ENCODE measurements at regions not wholly inside any gene's neighbourhood (a gene's known extent, or its start where the extent isn't known, plus 50 kb on each side); places are given as distances from the start of the nearest gene placed in this dataset.

- H3K4me3 ChIP-seq: no peak overlapping the region
- no peaks in the 10 kb centered on the region for H3K36me3 ChIP-seq (ENCODE audit: control insufficient read depth in 4 of 4, insufficient read depth in 4 of 4, low read length in 4 of 4)
- peaks cover 0 to 18% (median 0%) of the 10 kb centered on the region in 5 donors for H3K4me1 ChIP-seq (ENCODE audit: control insufficient read depth in 5 of 5, insufficient read depth in 5 of 5, low read length in 5 of 5)
- no peaks in the 10 kb centered on the region for H3K27me3 ChIP-seq (ENCODE audit: control insufficient read depth in 3 of 3, insufficient read depth in 3 of 3, low read length in 2 of 3)
- H3K27ac ChIP-seq (ENCODE audit: low read depth in 1 of 2, low read length in 1 of 2): no peak overlapping the region
- no peak for TF ChIP-seq CTCF (IDR thresholded peaks at IDR 0.05; ENCODE audit: control extremely low read depth, extremely low read depth)
- no peaks in the 10 kb centered on the region for H3K9me3 ChIP-seq (ENCODE audit: control insufficient read depth in 4 of 4, insufficient read depth in 3 of 4, low read length in 3 of 4)
- DNase-seq: no peak
- 83 to 84% methylated on average over 1 of the region's 1 CpG for WGBS, 2 donors
- no peak for ATAC-seq (ENCODE audit: insufficient read depth, low FRiP score)
- H3K9ac ChIP-seq (ENCODE audit: insufficient read depth in 1 of 2, low read length in 2 of 2): no peak overlapping the region
Observed at GRCh38 chr6:132868057-132868456, 53.7 kb downstream of the RPS12 start.

- WGBS, 2 donors: 85 to 86% methylated on average over 1 of the region's 1 CpG
Observed at GRCh38 chr6:132872923-132873322, 58.6 kb downstream of the RPS12 start.

GRCh38 chr6:132877003-132877402 is 62.6 kb downstream of the RPS12 start:
- peaks cover 0 to 8% (median 0%) of the 10 kb centered on the region in 5 donors for H3K4me1 ChIP-seq (ENCODE audit: control insufficient read depth in 5 of 5, insufficient read depth in 5 of 5, low read length in 5 of 5)
- no peaks in the 10 kb centered on the region for H3K36me3 ChIP-seq (ENCODE audit: control insufficient read depth in 4 of 4, insufficient read depth in 4 of 4, low read length in 4 of 4)
- WGBS, 2 donors: 80 to 98% methylated on average over 2 of the region's 2 CpGs
- DNase-seq: no peak
- H3K27me3 ChIP-seq (ENCODE audit: control insufficient read depth in 3 of 3, insufficient read depth in 3 of 3, low read length in 2 of 3): no peaks in the 10 kb centered on the region
- ATAC-seq (ENCODE audit: insufficient read depth, low FRiP score): no peak
- TF ChIP-seq CTCF (IDR thresholded peaks at IDR 0.05; ENCODE audit: control extremely low read depth, extremely low read depth): no peak
- H3K4me3 ChIP-seq: no peak overlapping the region
- peaks cover 0 to 4% (median 2%) of the 10 kb centered on the region in 4 donors for H3K9me3 ChIP-seq (ENCODE audit: control insufficient read depth in 4 of 4, insufficient read depth in 3 of 4, low read length in 3 of 4)
- no peak overlapping the region for H3K9ac ChIP-seq (ENCODE audit: insufficient read depth in 1 of 2, low read length in 2 of 2)
- H3K27ac ChIP-seq (ENCODE audit: low read depth in 1 of 2, low read length in 1 of 2): no peak overlapping the region

More at GRCh38 chr6:132872923-132873322, 58.6 kb downstream of the RPS12 start:
- DNase-seq: no peak
- H3K27me3 ChIP-seq (ENCODE audit: control insufficient read depth in 3 of 3, insufficient read depth in 3 of 3, low read length in 2 of 3): no peaks in the 10 kb centered on the region
- H3K36me3 ChIP-seq (ENCODE audit: control insufficient read depth in 4 of 4, insufficient read depth in 4 of 4, low read length in 4 of 4): no peaks in the 10 kb centered on the region
- H3K9me3 ChIP-seq (ENCODE audit: control insufficient read depth in 4 of 4, insufficient read depth in 3 of 4, low read length in 3 of 4): peaks cover 0 to 4% (median 2%) of the 10 kb centered on the region in 4 donors
- H3K9ac ChIP-seq (ENCODE audit: insufficient read depth in 1 of 2, low read length in 2 of 2): no peak overlapping the region
- no peak for TF ChIP-seq CTCF (IDR thresholded peaks at IDR 0.05; ENCODE audit: control extremely low read depth, extremely low read depth)
- peaks cover 0 to 8% (median 0%) of the 10 kb centered on the region in 5 donors for H3K4me1 ChIP-seq (ENCODE audit: control insufficient read depth in 5 of 5, insufficient read depth in 5 of 5, low read length in 5 of 5)
- ATAC-seq (ENCODE audit: insufficient read depth, low FRiP score): no peak
- no peak overlapping the region for H3K4me3 ChIP-seq
- H3K27ac ChIP-seq (ENCODE audit: low read depth in 1 of 2, low read length in 1 of 2): no peak overlapping the region

- no peak for ATAC-seq (ENCODE audit: insufficient read depth, low FRiP score)
- Histone ChIP-seq H3K9ac (ENCODE audit: insufficient read depth in 1 of 2, low read length in 2 of 2) (no peak overlapping the region), H3K4me1 (ENCODE audit: control insufficient read depth in 5 of 5, insufficient read depth in 5 of 5, low read length in 5 of 5) (no peaks in the 10 kb centered on the region), H3K27me3 (ENCODE audit: control insufficient read depth in 3 of 3, insufficient read depth in 3 of 3, low read length in 2 of 3) (no peaks in the 10 kb centered on the region), H3K9me3 (ENCODE audit: control insufficient read depth in 4 of 4, insufficient read depth in 3 of 4, low read length in 3 of 4) (peaks cover 0 to 2% (median 0%) of the 10 kb centered on the region in 4 donors), H3K36me3 (ENCODE audit: control insufficient read depth in 4 of 4, insufficient read depth in 4 of 4, low read length in 4 of 4) (no peaks in the 10 kb centered on the region), H3K4me3 (no peak overlapping the region), H3K27ac (ENCODE audit: low read depth in 1 of 2, low read length in 1 of 2) (no peak overlapping the region)
- DNase-seq: no peak
- no peak for TF ChIP-seq CTCF (IDR thresholded peaks at IDR 0.05; ENCODE audit: control extremely low read depth, extremely low read depth)
- 36 to 42% methylated on average over 1 of the region's 1 CpG for WGBS, 2 donors
Observed at GRCh38 chr6:132887204-132887603, 72.8 kb downstream of the RPS12 start.
